A673 (cell line): ENCODE measurements at regions not wholly inside any gene's neighbourhood (a gene's known extent, or its start where the extent isn't known, plus 50 kb on each side); places are given as distances from the start of the nearest gene placed in this dataset.

Experiments used
- BruUV-seq: library from RNA; stranded (reverse); fragments of 400-500 nt; replicated peaks from 2 replicates; lab custom pipeline; 2021; lab: Mats Ljungman, UMichigan
- CTCF ChIA-PET: fragments of 300-600 bp; sonication (Branson Sonifier 250); formaldehyde crosslinking; loops from one replicate; lab custom pipeline; 2022; ENCODE audit warnings: antibody characterized with exemption; lab: Charles Lee
- POLR2A ChIA-PET: fragments of 300-600 bp; sonication (Branson Sonifier 250); formaldehyde crosslinking; loops from one replicate; lab custom pipeline; 2022; ENCODE audit warnings: antibody characterized with exemption; ENCODE audit not compliant: low non-redundant PET; lab: Charles Lee
- DNase-seq: peaks from one replicate; pipeline ENCODE4 v3.0.0-alpha.2; 2015; ENCODE audit warnings: low spot score
- H3K27ac ChIP-seq: fragments of 200-600 bp; sonication (generic); 2 replicates; pipeline ENCODE4 v1.5.1; 2016; ENCODE audit warnings: mixed run types, low read depth, mild to moderate bottlenecking, mixed read lengths, antibody characterized with exemption, low read length; ENCODE audit not compliant: poor library complexity, severe bottlenecking
- H3K27me3 ChIP-seq: fragments of 200-600 bp; sonication (generic); replicated peaks from 2 replicates; pipeline ENCODE4 v1.6.1; 2017; ENCODE audit warnings: mixed run types, low read depth, mild to moderate bottlenecking, mixed read lengths, antibody characterized with exemption, low read length; ENCODE audit not compliant: insufficient read depth, poor library complexity
- H3K36me3 ChIP-seq: fragments of 200-600 bp; sonication (generic); 2 replicates; pipeline ENCODE4 v1.6.1; 2016; ENCODE audit warnings: mixed run types, mild to moderate bottlenecking, mixed read lengths, antibody characterized with exemption, low read length; ENCODE audit not compliant: insufficient read depth, poor library complexity, severe bottlenecking
- H3K4me1 ChIP-seq: fragments of 200-600 bp; sonication (generic); 2 replicates; pipeline ENCODE4 v1.6.1; 2017; ENCODE audit warnings: mixed run types, mild to moderate bottlenecking, mixed read lengths, antibody characterized with exemption, low read length; ENCODE audit not compliant: insufficient read depth, poor library complexity, severe bottlenecking
- H3K4me3 ChIP-seq: fragments of 200-600 bp; sonication (generic); 2 replicates; pipeline ENCODE4 v1.5.1; 2016; ENCODE audit warnings: low read depth, mixed run types, mild to moderate bottlenecking, mixed read lengths, low read length; ENCODE audit not compliant: poor library complexity, severe bottlenecking
- H3K9me3 ChIP-seq: fragments of 200-600 bp; sonication (generic); 2 replicates; pipeline ENCODE4 v1.6.1; 2016; ENCODE audit warnings: mixed run types, low read depth, mild to moderate bottlenecking, mixed read lengths, antibody characterized with exemption, low read length; ENCODE audit not compliant: poor library complexity, severe bottlenecking
- EZH2 ChIP-seq: fragments of 200-600 bp; sonication (generic); IDR thresholded peaks from 2 replicates; pipeline ENCODE4 v1.6.1; 2017; ENCODE audit warnings: borderline replicate concordance, low read depth, mild to moderate bottlenecking, mixed read lengths, antibody characterized with exemption, low read length; ENCODE audit not compliant: poor library complexity, severe bottlenecking
- intact Hi-C: fragments of 100-400 bp; cut with micrococcal nuclease; formaldehyde crosslinking; loops from one replicate; pipeline ENCODE4 v1.10.0; 2022; ENCODE audit not compliant: unreplicated experiment
- TF ChIP-seq, protein P1 (sequence below): fragments of 300-800, 200-600 bp; sonication (generic); conservative IDR thresholded peaks from 2 replicates; pipeline ENCODE4 v1.5.1; 2017; ENCODE audit warnings: low read depth, mild to moderate bottlenecking, antibody characterized with exemption, low read length, moderate library complexity, mixed read lengths

DNA sequence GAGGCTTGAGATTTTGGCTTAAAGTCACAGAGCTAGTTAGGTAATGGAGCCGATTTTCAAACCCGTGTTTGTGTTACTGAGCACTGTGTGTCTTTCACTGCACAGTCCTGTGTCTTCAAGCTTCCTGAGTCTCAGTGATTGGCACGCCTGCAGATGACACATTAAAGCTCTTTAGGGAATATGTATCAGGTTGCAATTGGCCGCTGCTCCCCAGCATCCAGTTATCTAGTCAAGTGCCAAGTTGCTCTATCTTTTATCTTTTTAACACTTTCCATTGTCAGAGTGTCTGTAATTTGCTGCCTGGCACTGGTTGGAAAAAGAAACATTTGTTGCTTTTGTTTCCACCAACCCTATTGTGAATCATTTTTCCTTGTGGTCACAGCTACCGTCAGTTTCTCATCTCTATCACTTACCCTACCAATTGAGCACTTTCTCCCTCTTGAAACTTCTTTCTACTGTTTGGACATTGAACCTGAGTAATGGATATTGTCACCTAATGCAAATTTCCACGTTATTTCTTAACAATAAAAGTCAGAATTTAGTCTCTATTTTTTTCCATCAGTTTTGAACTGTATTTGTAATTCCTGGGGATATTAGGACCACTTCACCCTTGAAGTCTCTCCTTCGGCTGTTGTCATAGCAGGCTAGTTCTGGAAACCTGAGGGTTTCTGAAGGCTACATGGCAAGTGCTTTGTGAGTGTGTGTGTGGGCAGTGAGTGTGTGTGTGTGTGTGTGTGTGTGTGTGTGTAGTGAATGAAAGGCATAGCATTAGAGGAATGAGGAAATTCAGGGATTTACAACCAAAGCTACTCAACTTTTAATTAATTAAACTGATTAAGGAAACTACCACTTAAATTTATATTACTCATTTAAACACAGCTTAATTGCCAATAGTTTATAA, 274.3 kb downstream of the ISL1 start:
- Histone ChIP-seq H3K27me3 (no peaks in the 10 kb centered on the region), H3K36me3 (no peaks in the 10 kb centered on the region), H3K9me3 (no peaks in the 10 kb centered on the region), H3K4me1 (no peaks in the 10 kb centered on the region), H3K27ac (no peak overlapping the region), H3K4me3 (no peak overlapping the region)
- intact Hi-C loops: no loop called here
- no TSS peak for BruUV-seq
- peak; percentile 68 for DNase-seq
- ChIA-PET CTCF (no interaction called here), POLR2A (no interaction called here)
- TF ChIP-seq EZH2: no peak
- TF ChIP-seq, protein P1, sequence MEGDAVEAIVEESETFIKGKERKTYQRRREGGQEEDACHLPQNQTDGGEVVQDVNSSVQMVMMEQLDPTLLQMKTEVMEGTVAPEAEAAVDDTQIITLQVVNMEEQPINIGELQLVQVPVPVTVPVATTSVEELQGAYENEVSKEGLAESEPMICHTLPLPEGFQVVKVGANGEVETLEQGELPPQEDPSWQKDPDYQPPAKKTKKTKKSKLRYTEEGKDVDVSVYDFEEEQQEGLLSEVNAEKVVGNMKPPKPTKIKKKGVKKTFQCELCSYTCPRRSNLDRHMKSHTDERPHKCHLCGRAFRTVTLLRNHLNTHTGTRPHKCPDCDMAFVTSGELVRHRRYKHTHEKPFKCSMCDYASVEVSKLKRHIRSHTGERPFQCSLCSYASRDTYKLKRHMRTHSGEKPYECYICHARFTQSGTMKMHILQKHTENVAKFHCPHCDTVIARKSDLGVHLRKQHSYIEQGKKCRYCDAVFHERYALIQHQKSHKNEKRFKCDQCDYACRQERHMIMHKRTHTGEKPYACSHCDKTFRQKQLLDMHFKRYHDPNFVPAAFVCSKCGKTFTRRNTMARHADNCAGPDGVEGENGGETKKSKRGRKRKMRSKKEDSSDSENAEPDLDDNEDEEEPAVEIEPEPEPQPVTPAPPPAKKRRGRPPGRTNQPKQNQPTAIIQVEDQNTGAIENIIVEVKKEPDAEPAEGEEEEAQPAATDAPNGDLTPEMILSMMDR: no peak

DNA sequence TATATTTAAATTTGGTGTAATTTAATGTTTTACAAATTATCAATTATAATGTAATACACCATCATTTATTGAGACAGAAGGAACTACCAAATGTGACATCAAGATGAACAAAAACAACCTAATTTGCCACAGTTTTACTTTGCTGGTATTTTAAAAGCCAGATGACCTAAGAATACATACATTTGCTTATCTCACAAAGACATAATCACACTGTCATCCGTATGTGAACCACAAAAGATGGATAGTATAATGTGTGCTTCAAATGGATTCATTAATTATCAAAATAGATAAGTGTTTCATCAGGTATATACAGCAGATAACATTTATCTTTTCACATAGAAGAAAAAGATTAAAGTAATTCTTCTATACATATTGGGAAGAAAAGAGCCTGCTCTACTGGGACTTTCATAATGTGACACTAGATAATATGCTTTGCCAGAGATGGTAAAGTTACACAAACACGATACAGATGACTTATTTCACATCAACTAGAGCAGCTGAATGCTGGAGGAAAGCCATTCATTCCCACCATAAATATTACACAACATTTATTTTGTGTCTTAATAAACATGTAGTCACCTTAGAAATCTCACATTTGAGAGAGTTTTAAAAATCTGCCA, 278.5 kb downstream of the ISL1 start:
- Histone ChIP-seq H3K4me1 (no peaks in the 10 kb centered on the region), H3K9me3 (no peaks in the 10 kb centered on the region), H3K27me3 (no peaks in the 10 kb centered on the region), H3K27ac (no peak overlapping the region), H3K36me3 (no peaks in the 10 kb centered on the region), H3K4me3 (no peak overlapping the region)
- TF ChIP-seq EZH2: no peak
- TF ChIP-seq, protein P1: no peak
- CTCF ChIA-PET: no interaction called here
- DNase-seq: no peak
- intact Hi-C loops: no loop called here
- BruUV-seq: no TSS peak
- POLR2A ChIA-PET: no interaction called here

- Histone ChIP-seq H3K36me3 (no peaks in the 10 kb centered on the region), H3K4me3 (no peak overlapping the region), H3K9me3 (no peaks in the 10 kb centered on the region), H3K4me1 (no peaks in the 10 kb centered on the region), H3K27ac (no peak overlapping the region), H3K27me3 (no peaks in the 10 kb centered on the region)
- CTCF ChIA-PET: no interaction called here
- DNase-seq: no peak
- POLR2A ChIA-PET: no interaction called here
- intact Hi-C loops: no loop called here
- no peak for TF ChIP-seq EZH2
- TF ChIP-seq, protein P1: no peak
- no TSS peak for BruUV-seq
These were observed 281.4 kb downstream of the ISL1 start for GRCh38 chr5:51664491-51665250.
